LNCAP (cell line): ENCODE measurements at regions not wholly inside any gene's neighbourhood (a gene's known extent, or its start where the extent isn't known, plus 50 kb on each side); places are given as distances from the start of the nearest gene placed in this dataset.

Source experiments
- TF ChIP-seq, protein P1 (sequence below): fragments of 450-650 bp; IDR thresholded peaks from 2 replicates; pipeline ENCODE4 v1.5.1; 2017; ENCODE audit warnings: mild to moderate bottlenecking

DNA sequence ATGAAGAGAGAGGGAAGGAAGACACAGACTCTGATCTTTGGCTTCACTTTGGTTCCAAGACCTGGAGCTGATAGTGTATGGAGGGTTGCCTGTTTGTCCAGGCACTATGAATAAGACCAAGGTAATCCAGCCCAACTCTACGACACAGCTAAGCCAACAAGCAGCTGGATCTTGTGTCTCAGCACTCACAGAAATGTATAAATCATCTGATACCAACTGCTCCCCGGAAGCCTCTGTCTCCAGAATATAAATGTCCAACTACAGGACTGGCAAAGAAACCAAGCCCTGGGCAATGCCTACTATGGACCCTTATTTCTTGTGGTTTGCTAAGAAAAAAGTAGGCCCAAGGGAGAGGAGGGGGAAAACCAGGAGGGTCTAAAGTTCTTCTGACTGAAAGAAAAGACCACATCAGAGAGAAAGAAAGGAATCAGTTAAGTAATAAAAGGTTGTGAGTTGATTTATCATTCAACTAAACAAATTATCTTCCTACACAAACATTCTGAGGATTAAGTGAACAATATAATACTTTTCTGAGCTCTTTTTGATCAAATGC, 204.0 kb downstream of the DAD1 start:
- TF ChIP-seq, protein P1, sequence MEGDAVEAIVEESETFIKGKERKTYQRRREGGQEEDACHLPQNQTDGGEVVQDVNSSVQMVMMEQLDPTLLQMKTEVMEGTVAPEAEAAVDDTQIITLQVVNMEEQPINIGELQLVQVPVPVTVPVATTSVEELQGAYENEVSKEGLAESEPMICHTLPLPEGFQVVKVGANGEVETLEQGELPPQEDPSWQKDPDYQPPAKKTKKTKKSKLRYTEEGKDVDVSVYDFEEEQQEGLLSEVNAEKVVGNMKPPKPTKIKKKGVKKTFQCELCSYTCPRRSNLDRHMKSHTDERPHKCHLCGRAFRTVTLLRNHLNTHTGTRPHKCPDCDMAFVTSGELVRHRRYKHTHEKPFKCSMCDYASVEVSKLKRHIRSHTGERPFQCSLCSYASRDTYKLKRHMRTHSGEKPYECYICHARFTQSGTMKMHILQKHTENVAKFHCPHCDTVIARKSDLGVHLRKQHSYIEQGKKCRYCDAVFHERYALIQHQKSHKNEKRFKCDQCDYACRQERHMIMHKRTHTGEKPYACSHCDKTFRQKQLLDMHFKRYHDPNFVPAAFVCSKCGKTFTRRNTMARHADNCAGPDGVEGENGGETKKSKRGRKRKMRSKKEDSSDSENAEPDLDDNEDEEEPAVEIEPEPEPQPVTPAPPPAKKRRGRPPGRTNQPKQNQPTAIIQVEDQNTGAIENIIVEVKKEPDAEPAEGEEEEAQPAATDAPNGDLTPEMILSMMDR, result no peak

DNA sequence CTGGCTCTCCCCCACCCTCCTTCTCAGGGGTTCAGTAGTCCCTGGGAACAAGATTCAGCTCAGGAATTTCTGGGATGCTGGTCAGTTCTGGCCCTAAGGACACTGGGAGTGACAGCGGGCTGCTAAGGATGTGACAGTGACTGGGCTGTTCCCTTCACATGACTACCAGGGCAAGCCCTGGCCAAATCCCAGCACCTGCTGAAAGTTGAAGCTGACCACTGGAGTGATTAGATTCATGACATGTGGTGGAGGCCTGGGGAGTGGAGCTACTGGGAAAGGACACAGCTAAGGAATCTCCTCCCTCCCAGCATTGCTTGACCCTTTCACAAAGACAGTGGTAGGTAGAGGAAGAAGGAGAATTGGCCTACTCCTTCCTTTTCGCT, 204.9 kb downstream of the DAD1 start:
- TF ChIP-seq, protein P1, result no peak

DNA sequence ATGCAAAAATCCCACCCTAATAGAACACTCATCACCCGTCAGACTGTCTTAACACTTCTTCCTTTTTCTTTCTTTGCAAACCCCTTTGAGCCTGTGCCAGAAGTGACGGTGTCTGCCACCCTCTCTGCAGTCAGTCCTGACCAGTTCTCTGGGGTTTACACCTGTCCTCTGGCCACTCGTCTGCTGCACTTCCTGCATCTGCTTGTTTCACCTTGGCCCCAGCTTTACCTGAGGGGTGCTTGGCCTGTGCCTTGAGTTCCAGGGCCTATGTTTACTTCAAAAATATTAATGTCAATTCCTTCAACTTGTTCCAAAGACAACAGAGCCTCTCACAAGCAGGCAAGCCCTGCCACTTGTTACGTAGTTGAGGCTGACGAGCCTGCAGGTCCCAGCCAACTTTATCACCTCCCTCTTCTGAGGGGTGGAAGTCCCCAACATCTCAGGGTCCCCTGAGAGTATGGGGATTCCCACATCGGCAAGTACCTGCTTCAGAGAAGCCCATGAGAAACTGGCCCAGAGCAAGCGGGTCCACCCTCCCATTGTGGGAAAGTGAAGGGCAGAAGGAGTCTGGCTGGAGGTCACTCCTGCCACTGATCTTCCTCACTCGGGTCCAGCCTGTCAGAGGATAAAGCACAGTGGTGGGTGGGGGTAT, 205.4 kb downstream of the DAD1 start:
- TF ChIP-seq, protein P1, result no peak

GRCh38 chr14:22382955-22383354, 206.1 kb downstream of the DAD1 start:
- TF ChIP-seq, protein P1, result no peak

DNA sequence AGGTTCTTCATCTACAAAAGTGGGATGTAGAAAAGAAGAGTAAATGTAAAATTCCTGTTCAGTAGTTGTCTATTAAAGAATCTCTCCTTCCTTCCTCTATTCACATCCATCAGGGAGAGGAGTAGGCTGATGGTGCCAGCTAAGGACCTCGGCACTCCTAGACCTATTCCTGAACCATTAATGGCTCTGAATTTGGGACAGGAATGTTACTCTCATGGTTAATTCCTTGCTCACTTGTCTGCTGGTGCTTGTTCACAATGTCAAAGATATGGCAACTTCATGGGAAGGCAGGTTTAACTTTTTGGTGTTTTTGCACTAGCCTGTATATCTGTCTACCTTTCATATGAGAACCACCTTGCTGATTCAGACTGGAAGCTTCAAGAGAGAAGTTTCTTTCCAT, 206.6 kb downstream of the DAD1 start:
- TF ChIP-seq, protein P1, result no peak

DNA sequence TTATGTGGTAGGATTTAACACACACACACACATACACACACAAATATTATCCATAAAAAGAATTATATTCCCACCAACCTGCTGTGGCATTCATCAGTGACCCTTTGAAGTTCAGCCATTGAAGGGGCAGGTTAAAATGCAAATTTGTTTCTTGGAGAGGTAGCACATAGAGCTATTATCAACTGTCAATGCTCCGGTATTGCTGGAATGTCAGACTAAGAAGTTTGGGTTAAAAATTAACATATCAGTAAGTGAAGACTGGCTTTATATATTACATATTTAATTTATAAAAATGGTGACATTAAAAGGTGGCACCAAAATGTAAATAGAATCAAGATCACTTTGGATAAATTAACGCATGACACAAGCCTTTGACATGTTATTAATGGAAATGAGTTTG, 207.3 kb downstream of the DAD1 start:
- TF ChIP-seq, protein P1, result no peak

DNA sequence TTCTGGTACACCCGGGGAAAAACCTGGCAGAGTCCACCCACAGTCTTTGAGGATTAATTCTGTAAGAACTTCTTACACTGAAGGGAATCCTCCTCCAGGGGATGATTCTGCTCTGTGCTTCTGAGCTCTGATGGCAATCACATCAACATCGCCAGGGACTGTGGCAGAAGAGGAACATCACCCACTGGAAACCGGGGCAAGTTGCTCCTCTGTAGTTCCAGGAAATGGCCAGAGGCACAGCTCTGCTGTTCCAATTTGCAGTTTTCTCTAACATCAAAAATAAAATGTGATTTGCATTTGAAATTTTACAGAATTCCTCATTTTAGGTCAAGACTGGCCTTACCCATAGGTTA, 207.6 kb downstream of the DAD1 start:
- TF ChIP-seq, protein P1, result no peak
